ENCODE measurements at regions not wholly inside any gene's neighbourhood (a gene's known extent, or its start where the extent isn't known, plus 50 kb on each side); places are given as distances from the start of the nearest gene placed in this dataset.

DNA sequence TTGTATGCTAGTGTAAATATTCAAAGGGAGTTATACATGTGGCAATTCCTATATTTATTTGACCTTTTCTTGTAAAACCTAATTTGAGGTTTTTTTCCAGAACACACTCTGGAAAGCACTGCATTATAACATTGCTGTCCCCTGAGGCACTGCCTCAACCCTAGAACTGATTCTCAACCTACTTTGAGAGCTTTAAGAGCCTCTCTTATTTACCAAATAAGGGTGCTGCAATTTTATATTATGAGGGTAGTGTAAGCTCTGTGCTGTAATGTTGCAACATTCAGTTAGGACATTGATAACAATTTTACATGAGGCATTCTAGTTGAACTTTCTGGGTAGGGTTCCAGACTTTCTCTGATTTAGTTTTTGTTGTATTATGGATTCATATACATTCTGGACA lies 302.2 kb upstream of the DEPDC1 start:
- TF ChIP-seq POLR2A (IDR thresholded peaks at IDR 0.05): no peak
- TF ChIP-seq, protein P1, sequence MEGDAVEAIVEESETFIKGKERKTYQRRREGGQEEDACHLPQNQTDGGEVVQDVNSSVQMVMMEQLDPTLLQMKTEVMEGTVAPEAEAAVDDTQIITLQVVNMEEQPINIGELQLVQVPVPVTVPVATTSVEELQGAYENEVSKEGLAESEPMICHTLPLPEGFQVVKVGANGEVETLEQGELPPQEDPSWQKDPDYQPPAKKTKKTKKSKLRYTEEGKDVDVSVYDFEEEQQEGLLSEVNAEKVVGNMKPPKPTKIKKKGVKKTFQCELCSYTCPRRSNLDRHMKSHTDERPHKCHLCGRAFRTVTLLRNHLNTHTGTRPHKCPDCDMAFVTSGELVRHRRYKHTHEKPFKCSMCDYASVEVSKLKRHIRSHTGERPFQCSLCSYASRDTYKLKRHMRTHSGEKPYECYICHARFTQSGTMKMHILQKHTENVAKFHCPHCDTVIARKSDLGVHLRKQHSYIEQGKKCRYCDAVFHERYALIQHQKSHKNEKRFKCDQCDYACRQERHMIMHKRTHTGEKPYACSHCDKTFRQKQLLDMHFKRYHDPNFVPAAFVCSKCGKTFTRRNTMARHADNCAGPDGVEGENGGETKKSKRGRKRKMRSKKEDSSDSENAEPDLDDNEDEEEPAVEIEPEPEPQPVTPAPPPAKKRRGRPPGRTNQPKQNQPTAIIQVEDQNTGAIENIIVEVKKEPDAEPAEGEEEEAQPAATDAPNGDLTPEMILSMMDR (IDR thresholded peaks at IDR 0.05): no peak
